H9 (cell line): ENCODE measurements at regions not wholly inside any gene's neighbourhood (a gene's known extent, or its start where the extent isn't known, plus 50 kb on each side); places are given as distances from the start of the nearest gene placed in this dataset.

Experiments
- DNase-seq: peaks from one replicate; pipeline ENCODE4 v3.0.0-alpha.2; 2017
- H2AFZ ChIP-seq: one replicate; pipeline ENCODE4 v1.6.1; 2013; ENCODE audit warnings: mild to moderate bottlenecking, low read length, control low read depth, moderate library complexity
- H2AK5ac ChIP-seq: 2 replicates; pipeline ENCODE4 v1.6.1; 2013; ENCODE audit warnings: low read length, control low read depth, mixed read lengths; ENCODE audit not compliant: insufficient read length
- H2BK120ac ChIP-seq: one replicate; pipeline ENCODE4 v1.6.1; 2013; ENCODE audit warnings: low read depth, mild to moderate bottlenecking, low read length, control low read depth, inconsistent platforms; ENCODE audit not compliant: poor library complexity, severe bottlenecking
- H2BK12ac ChIP-seq: 2 replicates; pipeline ENCODE4 v1.6.1; 2013; ENCODE audit warnings: low read length, control low read depth, mixed read lengths, low read depth; ENCODE audit not compliant: insufficient read length
- H2BK15ac ChIP-seq: 2 replicates; pipeline ENCODE4 v1.6.1; 2013; ENCODE audit warnings: low read depth, low read length, control low read depth
- H2BK20ac ChIP-seq: one replicate; pipeline ENCODE4 v1.6.1; 2013; ENCODE audit warnings: low read depth, mild to moderate bottlenecking, low read length, control low read depth, inconsistent platforms; ENCODE audit not compliant: poor library complexity, severe bottlenecking
- H2BK5ac ChIP-seq: 2 replicates; pipeline ENCODE4 v1.6.1; 2013; ENCODE audit warnings: low read length, control low read depth, mixed read lengths; ENCODE audit not compliant: insufficient read length
- H3K14ac ChIP-seq: 2 replicates; pipeline ENCODE4 v1.6.1; 2013; ENCODE audit warnings: low read length, control low read depth; ENCODE audit not compliant: insufficient read depth
- H3K18ac ChIP-seq: 2 replicates; pipeline ENCODE4 v1.6.1; 2013; ENCODE audit warnings: low read depth, mild to moderate bottlenecking, mixed read lengths, low read length, control low read depth; ENCODE audit not compliant: insufficient read length
- H3K23ac ChIP-seq: 2 replicates; pipeline ENCODE4 v1.6.1; 2013; ENCODE audit warnings: low read length, control low read depth, mixed read lengths, low read depth; ENCODE audit not compliant: insufficient read length
- H3K23me2 ChIP-seq: 2 replicates; pipeline ENCODE4 v1.6.1; 2013; ENCODE audit warnings: low read depth, mild to moderate bottlenecking, mixed read lengths, low read length, control low read depth; ENCODE audit not compliant: insufficient read length, poor library complexity, severe bottlenecking
- H3K27ac ChIP-seq: 2 replicates; pipeline ENCODE4 v1.5.1; 2013; ENCODE audit warnings: low read length, control low read depth, mixed read lengths, low read depth; ENCODE audit not compliant: insufficient read length
- H3K27me3 ChIP-seq: 2 replicates; pipeline ENCODE4 v1.6.1; 2013; ENCODE audit warnings: low read length, control low read depth, inconsistent platforms; ENCODE audit not compliant: insufficient read depth
- H3K4ac ChIP-seq: 2 replicates; pipeline ENCODE4 v1.6.1; 2013; ENCODE audit warnings: low read depth, mild to moderate bottlenecking, control low read depth, inconsistent platforms, low read length, moderate library complexity
- H3K4me1 ChIP-seq: 2 replicates; pipeline ENCODE4 v1.6.1; 2013; ENCODE audit warnings: low read length, control low read depth, inconsistent platforms; ENCODE audit not compliant: insufficient read depth
- H3K4me2 ChIP-seq: 2 replicates; pipeline ENCODE4 v1.6.1; 2013; ENCODE audit warnings: low read length, control low read depth, mixed read lengths; ENCODE audit not compliant: insufficient read length, insufficient read depth
- H3K56ac ChIP-seq: 2 replicates; pipeline ENCODE4 v1.6.1; 2013; ENCODE audit warnings: low read depth, mild to moderate bottlenecking, mixed read lengths, low read length, control low read depth; ENCODE audit not compliant: insufficient read length
- H3K79me1 ChIP-seq: 2 replicates; pipeline ENCODE4 v1.6.1; 2013; ENCODE audit warnings: low read depth, mild to moderate bottlenecking, moderate library complexity, low read length, control low read depth, inconsistent platforms; ENCODE audit not compliant: insufficient read depth, poor library complexity, severe bottlenecking
- H3K79me2 ChIP-seq: 2 replicates; pipeline ENCODE4 v1.6.1; 2013; ENCODE audit warnings: low read length, control low read depth, inconsistent platforms; ENCODE audit not compliant: insufficient read depth
- H3K9ac ChIP-seq: 2 replicates; pipeline ENCODE4 v1.6.1; 2013; ENCODE audit warnings: low read length, control low read depth, mixed read lengths; ENCODE audit not compliant: insufficient read length; ENCODE audit errors: extremely low read depth
- H3K9me3 ChIP-seq: one replicate; pipeline ENCODE4 v1.6.1; 2013; ENCODE audit warnings: low read depth, low read length, inconsistent platforms; ENCODE audit not compliant: control insufficient read depth
- H3T11ph ChIP-seq: one replicate; pipeline ENCODE4 v1.6.1; 2013; ENCODE audit warnings: mild to moderate bottlenecking, low read length, control low read depth, inconsistent platforms
- H4K20me1 ChIP-seq: one replicate; pipeline ENCODE4 v1.6.1; 2013; ENCODE audit not compliant: control insufficient read depth, insufficient read length, insufficient read depth
- H4K5ac ChIP-seq: 2 replicates; pipeline ENCODE4 v1.6.1; 2013; ENCODE audit warnings: low read depth, mild to moderate bottlenecking, mixed read lengths, low read length, control low read depth; ENCODE audit not compliant: insufficient read length
- H4K8ac ChIP-seq: replicated peaks from 2 replicates; pipeline ENCODE4 v1.6.1; 2013; ENCODE audit warnings: low read length, control low read depth, mixed read lengths, low read depth; ENCODE audit not compliant: insufficient read length
- H4K91ac ChIP-seq: 2 replicates; pipeline ENCODE4 v1.6.1; 2013; ENCODE audit warnings: low read depth, mild to moderate bottlenecking, moderate library complexity, mixed read lengths, low read length, control low read depth; ENCODE audit not compliant: insufficient read length
- H3K27ac Mint-ChIP-seq, 3 experiments: 2 replicates in 2 of 3; 3 replicates in 1 of 3; pipeline ENCODE4 v1.8.0; 2020 to 2021; ENCODE audit warnings: mixed read lengths in 3 of 3, mild to moderate bottlenecking in 1 of 3, moderate library complexity in 1 of 3
- H3K27me3 Mint-ChIP-seq: 2 replicates; pipeline ENCODE4 v1.8.0; 2021; ENCODE audit warnings: low read depth, mild to moderate bottlenecking, moderate library complexity, mixed read lengths
- H3K36me3 Mint-ChIP-seq, 3 experiments: 2 replicates in 2 of 3; 3 replicates in 1 of 3; pipeline ENCODE4 v1.8.0; 2020 to 2021; ENCODE audit warnings: low read depth in 3 of 3, mixed read lengths in 3 of 3; ENCODE audit not compliant: insufficient read depth in 1 of 3
- H3K4me1 Mint-ChIP-seq, 2 experiments: 2 replicates each; pipeline ENCODE4 v1.8.0; 2020; ENCODE audit warnings: mixed read lengths in 2 of 2
- H3K4me3 Mint-ChIP-seq, 2 experiments: 2 replicates in 1 of 2; 3 replicates in 1 of 2; pipeline ENCODE4 v1.8.0; 2020 to 2021; ENCODE audit warnings: mild to moderate bottlenecking in 2 of 2, mixed read lengths in 2 of 2, moderate library complexity in 1 of 2
- H3K9me3 Mint-ChIP-seq, 2 experiments: 2 replicates in 1 of 2; 3 replicates in 1 of 2; pipeline ENCODE4 v1.8.0; 2020; ENCODE audit warnings: mild to moderate bottlenecking in 2 of 2, mixed read lengths in 2 of 2, moderate library complexity in 1 of 2
- WGBS: extraction: QIAGEN DNeasy Blood & Tissue Kit; methylation state at CpG from one replicate; pipeline ENCODE4 v1.1.7; 2013; ENCODE audit warnings: missing lambda C conversion rate, low lambda C conversion rate, mixed read lengths; ENCODE audit not compliant: insufficient read length; ENCODE audit errors: extremely low coverage; 5-methylcytosine and 5-hydroxymethylcytosine counted together
- TF ChIP-seq, protein P1 (sequence below): fragments of 200-600 bp; sonication (generic); conservative IDR thresholded peaks from 3 replicates; pipeline ENCODE4 v1.8.0; 2021; ENCODE audit warnings: antibody characterized with exemption, mild to moderate bottlenecking

DNA sequence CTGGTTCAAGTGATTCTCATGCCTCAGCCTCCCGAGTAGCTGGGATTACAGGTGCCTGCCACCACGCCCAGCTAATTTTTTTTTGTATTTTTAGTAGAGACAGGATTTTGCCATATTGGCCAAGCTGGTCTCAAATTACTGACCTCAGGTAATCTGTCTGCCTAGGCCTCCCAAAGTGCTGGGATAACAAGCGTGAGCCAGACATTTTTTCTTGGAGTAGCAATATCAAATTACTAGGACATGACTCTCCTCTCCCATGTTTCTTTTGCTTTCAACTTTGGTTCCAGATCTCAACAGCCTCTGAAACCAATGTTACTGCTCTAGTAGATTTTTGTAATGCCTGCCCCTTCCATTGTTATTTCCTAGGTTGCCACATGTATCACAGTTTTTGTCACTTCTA lies 462.0 kb downstream of the GBE1 start:
- H2BK5ac ChIP-seq: no peak overlapping the region
- H2AK5ac ChIP-seq: no peak overlapping the region
- no peaks in the 10 kb centered on the region for H3K4me1 Mint-ChIP-seq
- H3K9me3 ChIP-seq: no peaks in the 10 kb centered on the region
- no peaks in the 10 kb centered on the region for H3K79me1 ChIP-seq
- no peak overlapping the region for H3K9ac ChIP-seq
- H2BK120ac ChIP-seq: no peak overlapping the region
- H3K27ac ChIP-seq: no peak overlapping the region
- no peak overlapping the region for H2BK15ac ChIP-seq
- TF ChIP-seq, protein P1, sequence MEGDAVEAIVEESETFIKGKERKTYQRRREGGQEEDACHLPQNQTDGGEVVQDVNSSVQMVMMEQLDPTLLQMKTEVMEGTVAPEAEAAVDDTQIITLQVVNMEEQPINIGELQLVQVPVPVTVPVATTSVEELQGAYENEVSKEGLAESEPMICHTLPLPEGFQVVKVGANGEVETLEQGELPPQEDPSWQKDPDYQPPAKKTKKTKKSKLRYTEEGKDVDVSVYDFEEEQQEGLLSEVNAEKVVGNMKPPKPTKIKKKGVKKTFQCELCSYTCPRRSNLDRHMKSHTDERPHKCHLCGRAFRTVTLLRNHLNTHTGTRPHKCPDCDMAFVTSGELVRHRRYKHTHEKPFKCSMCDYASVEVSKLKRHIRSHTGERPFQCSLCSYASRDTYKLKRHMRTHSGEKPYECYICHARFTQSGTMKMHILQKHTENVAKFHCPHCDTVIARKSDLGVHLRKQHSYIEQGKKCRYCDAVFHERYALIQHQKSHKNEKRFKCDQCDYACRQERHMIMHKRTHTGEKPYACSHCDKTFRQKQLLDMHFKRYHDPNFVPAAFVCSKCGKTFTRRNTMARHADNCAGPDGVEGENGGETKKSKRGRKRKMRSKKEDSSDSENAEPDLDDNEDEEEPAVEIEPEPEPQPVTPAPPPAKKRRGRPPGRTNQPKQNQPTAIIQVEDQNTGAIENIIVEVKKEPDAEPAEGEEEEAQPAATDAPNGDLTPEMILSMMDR: no peak
- no peak overlapping the region for H3K27ac Mint-ChIP-seq
- H3K36me3 Mint-ChIP-seq: no peaks in the 10 kb centered on the region
- H3K4me2 ChIP-seq: no peak overlapping the region
- H3K4me3 Mint-ChIP-seq: no peak overlapping the region
- no peak overlapping the region for H3K23ac ChIP-seq
- H4K20me1 ChIP-seq: no peaks in the 10 kb centered on the region
- no peak overlapping the region for H2BK20ac ChIP-seq
- no peak overlapping the region for H4K91ac ChIP-seq
- no peak overlapping the region for H4K5ac ChIP-seq
- H3T11ph ChIP-seq: no peak overlapping the region
- no peak overlapping the region for H3K14ac ChIP-seq
- H3K79me2 ChIP-seq: no peaks in the 10 kb centered on the region
- H3K27me3 Mint-ChIP-seq: no peaks in the 10 kb centered on the region
- no CpG with 5 or more reads among the region's 3 CpGs for WGBS
- H3K23me2 ChIP-seq: no peaks in the 10 kb centered on the region
- H2BK12ac ChIP-seq: no peak overlapping the region
- no peaks in the 10 kb centered on the region; the same call in 1 of the 2 replicates for H3K4me1 ChIP-seq
- no peaks in the 10 kb centered on the region for H3K9me3 Mint-ChIP-seq
- H4K8ac ChIP-seq: no peak overlapping the region
- no peak overlapping the region for H3K18ac ChIP-seq
- H2AFZ ChIP-seq: no peak overlapping the region
- H3K4ac ChIP-seq: no peak overlapping the region
- H3K56ac ChIP-seq: no peak overlapping the region
- H3K27me3 ChIP-seq: no peaks in the 10 kb centered on the region
- no peak for DNase-seq
